ENCODE measurements at regions not wholly inside any gene's neighbourhood (a gene's known extent, or its start where the extent isn't known, plus 50 kb on each side); places are given as distances from the start of the nearest gene placed in this dataset.

DNA sequence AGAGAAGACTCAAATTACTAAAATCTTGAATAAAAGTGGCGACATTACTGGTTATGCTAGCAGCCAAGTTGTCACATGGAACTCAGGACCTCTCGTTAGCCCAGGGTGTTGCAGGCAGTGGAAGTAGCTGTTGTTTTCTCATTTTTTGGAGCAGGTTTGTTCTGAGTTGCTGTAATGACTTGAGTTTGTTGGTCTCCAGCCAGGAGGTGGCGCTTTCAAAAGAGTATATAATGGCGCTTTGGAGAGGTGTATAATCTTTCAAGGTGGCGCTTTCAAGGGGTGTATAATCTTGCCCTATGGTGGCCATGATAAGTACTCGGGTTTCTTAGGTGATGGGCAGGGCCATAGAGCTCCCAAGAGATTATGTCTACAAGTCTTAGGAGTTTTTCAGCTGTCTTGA lies 632.7 kb downstream of the NTRK3 start:
- DNase-seq (ENCODE audit: low read depth in 2 of 2): no peak
- Histone ChIP-seq H3K27ac (ENCODE audit: insufficient read depth, low read length) (no peak overlapping the region), H3K27me3 (ENCODE audit: control insufficient read depth, insufficient read depth, low read length) (no peaks in the 10 kb centered on the region), H3K4me2 (ENCODE audit: extremely low read depth, insufficient read depth, low read length) (no peak overlapping the region), H3K79me2 (ENCODE audit: control insufficient read depth, insufficient read depth, low read length) (no peaks in the 10 kb centered on the region), H3K9me3 (ENCODE audit: control insufficient read depth, insufficient read depth, low read depth, low read length) (no peaks in the 10 kb centered on the region), H3K36me3 (ENCODE audit: control insufficient read depth, insufficient read depth, low read length) (no peaks in the 10 kb centered on the region), H2AFZ (ENCODE audit: low read length) (no peak overlapping the region), H3K9ac (ENCODE audit: insufficient read depth, low read length) (no peak overlapping the region), H3K4me3 (replicated peaks in 1 of 4; ENCODE audit: control extremely low read depth in 1 of 4, insufficient read depth in 1 of 4, low read depth in 3 of 4, low read length in 4 of 4) (no peak overlapping the region), H4K20me1 (ENCODE audit: control insufficient read depth, extremely low read depth, insufficient read depth, low read length) (no peaks in the 10 kb centered on the region), H3K4me1 (ENCODE audit: control insufficient read depth, extremely low read depth, insufficient read depth, low read length) (peaks cover 1% of the 10 kb centered on the region)
- TF ChIP-seq, protein P1, sequence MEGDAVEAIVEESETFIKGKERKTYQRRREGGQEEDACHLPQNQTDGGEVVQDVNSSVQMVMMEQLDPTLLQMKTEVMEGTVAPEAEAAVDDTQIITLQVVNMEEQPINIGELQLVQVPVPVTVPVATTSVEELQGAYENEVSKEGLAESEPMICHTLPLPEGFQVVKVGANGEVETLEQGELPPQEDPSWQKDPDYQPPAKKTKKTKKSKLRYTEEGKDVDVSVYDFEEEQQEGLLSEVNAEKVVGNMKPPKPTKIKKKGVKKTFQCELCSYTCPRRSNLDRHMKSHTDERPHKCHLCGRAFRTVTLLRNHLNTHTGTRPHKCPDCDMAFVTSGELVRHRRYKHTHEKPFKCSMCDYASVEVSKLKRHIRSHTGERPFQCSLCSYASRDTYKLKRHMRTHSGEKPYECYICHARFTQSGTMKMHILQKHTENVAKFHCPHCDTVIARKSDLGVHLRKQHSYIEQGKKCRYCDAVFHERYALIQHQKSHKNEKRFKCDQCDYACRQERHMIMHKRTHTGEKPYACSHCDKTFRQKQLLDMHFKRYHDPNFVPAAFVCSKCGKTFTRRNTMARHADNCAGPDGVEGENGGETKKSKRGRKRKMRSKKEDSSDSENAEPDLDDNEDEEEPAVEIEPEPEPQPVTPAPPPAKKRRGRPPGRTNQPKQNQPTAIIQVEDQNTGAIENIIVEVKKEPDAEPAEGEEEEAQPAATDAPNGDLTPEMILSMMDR (conservative IDR thresholded peaks at IDR 0.05 in 1 of 2, IDR thresholded peaks at IDR 0.05 in 1 of 2; ENCODE audit: low read depth in 1 of 2, low read length in 2 of 2): peak in 1 of 2 donors; percentile 5
- no peak for TF ChIP-seq EZH2 (IDR thresholded peaks at IDR 0.05; ENCODE audit: low read length, missing control alignments)

GRCh38 chr15:87620393-87620792 lies 636.1 kb downstream of the NTRK3 start:
- H4K20me1 ChIP-seq (ENCODE audit: control insufficient read depth, extremely low read depth, insufficient read depth, low read length): no peaks in the 10 kb centered on the region
- no peak overlapping the region for H3K4me2 ChIP-seq (ENCODE audit: extremely low read depth, insufficient read depth, low read length)
- H3K9me3 ChIP-seq (ENCODE audit: control insufficient read depth, insufficient read depth, low read depth, low read length): no peaks in the 10 kb centered on the region
- no peaks in the 10 kb centered on the region for H3K27me3 ChIP-seq (ENCODE audit: control insufficient read depth, insufficient read depth, low read length)
- peak in 1 of 2 donors; percentile 35 for DNase-seq (ENCODE audit: low read depth in 2 of 2)
- H3K36me3 ChIP-seq (ENCODE audit: control insufficient read depth, insufficient read depth, low read length): no peaks in the 10 kb centered on the region
- H2AFZ ChIP-seq (ENCODE audit: low read length): no peak overlapping the region
- no peak overlapping the region for H3K4me3 ChIP-seq (replicated peaks in 1 of 4; ENCODE audit: control extremely low read depth in 1 of 4, insufficient read depth in 1 of 4, low read depth in 3 of 4, low read length in 4 of 4)
- H3K9ac ChIP-seq (ENCODE audit: insufficient read depth, low read length): no peak overlapping the region
- H3K79me2 ChIP-seq (ENCODE audit: control insufficient read depth, insufficient read depth, low read length): no peaks in the 10 kb centered on the region
- TF ChIP-seq, protein P1 (conservative IDR thresholded peaks at IDR 0.05 in 1 of 2, IDR thresholded peaks at IDR 0.05 in 1 of 2; ENCODE audit: low read depth in 1 of 2, low read length in 2 of 2): no peak
- TF ChIP-seq EZH2 (IDR thresholded peaks at IDR 0.05; ENCODE audit: low read length, missing control alignments): no peak
- no peak overlapping the region for H3K27ac ChIP-seq (ENCODE audit: insufficient read depth, low read length)
- H3K4me1 ChIP-seq (ENCODE audit: control insufficient read depth, extremely low read depth, insufficient read depth, low read length): peaks cover 3% of the 10 kb centered on the region

- peak; percentile 64 to 95 for DNase-seq (ENCODE audit: low read depth in 2 of 2)
- H3K4me1 ChIP-seq (ENCODE audit: control insufficient read depth, extremely low read depth, insufficient read depth, low read length): peaks cover 3% of the 10 kb centered on the region
- H2AFZ ChIP-seq (ENCODE audit: low read length): no peak overlapping the region
- H3K36me3 ChIP-seq (ENCODE audit: control insufficient read depth, insufficient read depth, low read length): no peaks in the 10 kb centered on the region
- H3K79me2 ChIP-seq (ENCODE audit: control insufficient read depth, insufficient read depth, low read length): no peaks in the 10 kb centered on the region
- H4K20me1 ChIP-seq (ENCODE audit: control insufficient read depth, extremely low read depth, insufficient read depth, low read length): no peaks in the 10 kb centered on the region
- no peaks in the 10 kb centered on the region for H3K27me3 ChIP-seq (ENCODE audit: control insufficient read depth, insufficient read depth, low read length)
- no peaks in the 10 kb centered on the region for H3K9me3 ChIP-seq (ENCODE audit: control insufficient read depth, insufficient read depth, low read depth, low read length)
- no peak overlapping the region for H3K4me2 ChIP-seq (ENCODE audit: extremely low read depth, insufficient read depth, low read length)
- no peak overlapping the region for H3K9ac ChIP-seq (ENCODE audit: insufficient read depth, low read length)
- no peak overlapping the region for H3K27ac ChIP-seq (ENCODE audit: insufficient read depth, low read length)
- no peak overlapping the region for H3K4me3 ChIP-seq (replicated peaks in 1 of 4; ENCODE audit: control extremely low read depth in 1 of 4, insufficient read depth in 1 of 4, low read depth in 3 of 4, low read length in 4 of 4)
- no peak for TF ChIP-seq EZH2 (IDR thresholded peaks at IDR 0.05; ENCODE audit: low read length, missing control alignments)
- TF ChIP-seq, protein P1 (conservative IDR thresholded peaks at IDR 0.05 in 1 of 2, IDR thresholded peaks at IDR 0.05 in 1 of 2; ENCODE audit: low read depth in 1 of 2, low read length in 2 of 2): no peak
These were observed 637.2 kb downstream of the NTRK3 start for GRCh38 chr15:87619161-87619960.
